HG03039 (cell line): ENCODE measurements at regions not wholly inside any gene's neighbourhood (a gene's known extent, or its start where the extent isn't known, plus 50 kb on each side); places are given as distances from the start of the nearest gene placed in this dataset.
"Not testable (repeated sequence)": the region's sequence is repeated elsewhere in the genome, so short reads cannot be mapped to it uniquely, and the experiment has no call there.

ENCODE experiments used
- ATAC-seq: cut with Tn5 transposase; IDR thresholded peaks from one replicate; pipeline ENCODE4 v1.9.1; 2021; ENCODE audit warnings: mild to moderate bottlenecking, moderate library complexity; ENCODE audit not compliant: unreplicated experiment

DNA sequence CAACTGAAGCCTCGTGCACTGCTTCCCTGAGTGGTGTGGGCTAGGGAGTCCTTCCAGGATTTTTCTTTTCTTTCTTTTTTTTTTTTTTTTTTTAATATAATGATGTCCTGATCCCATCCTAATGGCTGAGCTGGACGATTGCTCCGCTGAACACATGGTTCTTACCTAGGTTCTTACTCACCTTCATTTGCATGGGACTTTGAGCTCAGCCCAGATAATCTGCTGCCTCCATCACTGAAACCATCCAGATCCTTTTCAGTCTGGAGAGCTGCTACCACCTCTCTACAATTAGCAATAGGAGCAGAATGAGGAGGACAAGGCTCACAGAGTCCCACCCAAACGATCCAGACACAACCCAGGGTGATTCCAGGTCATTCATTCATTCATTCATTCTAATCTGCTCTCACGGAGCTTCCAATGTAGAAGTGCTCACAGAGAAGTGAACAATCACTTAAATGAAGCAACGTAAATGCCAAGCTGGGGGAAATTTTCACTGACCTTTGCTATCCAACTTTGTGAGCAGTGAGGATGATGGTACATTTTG, 246.3 kb upstream of the RREB1 start:
- ATAC-seq: no peak

DNA sequence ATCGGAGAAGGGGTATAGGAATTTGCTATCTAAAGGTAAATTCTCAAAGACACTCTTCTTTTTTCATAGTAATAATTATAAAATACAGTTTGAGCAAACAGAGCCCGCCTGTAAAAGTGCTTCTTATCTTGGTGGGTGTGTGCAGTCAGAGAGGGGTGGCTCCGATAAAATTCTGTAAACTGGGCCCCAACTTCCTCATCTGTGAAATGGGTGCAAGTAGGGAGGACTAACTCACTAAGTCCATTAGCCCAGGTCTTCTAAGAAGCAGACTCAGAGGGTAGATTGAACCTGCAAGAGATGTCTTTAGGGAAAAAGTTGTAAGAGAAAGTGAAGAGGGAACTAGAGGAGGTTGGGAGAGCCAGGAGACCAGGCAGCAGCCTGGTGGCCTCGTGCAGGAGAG, 245.8 kb upstream of the RREB1 start:
- ATAC-seq: no peak

DNA sequence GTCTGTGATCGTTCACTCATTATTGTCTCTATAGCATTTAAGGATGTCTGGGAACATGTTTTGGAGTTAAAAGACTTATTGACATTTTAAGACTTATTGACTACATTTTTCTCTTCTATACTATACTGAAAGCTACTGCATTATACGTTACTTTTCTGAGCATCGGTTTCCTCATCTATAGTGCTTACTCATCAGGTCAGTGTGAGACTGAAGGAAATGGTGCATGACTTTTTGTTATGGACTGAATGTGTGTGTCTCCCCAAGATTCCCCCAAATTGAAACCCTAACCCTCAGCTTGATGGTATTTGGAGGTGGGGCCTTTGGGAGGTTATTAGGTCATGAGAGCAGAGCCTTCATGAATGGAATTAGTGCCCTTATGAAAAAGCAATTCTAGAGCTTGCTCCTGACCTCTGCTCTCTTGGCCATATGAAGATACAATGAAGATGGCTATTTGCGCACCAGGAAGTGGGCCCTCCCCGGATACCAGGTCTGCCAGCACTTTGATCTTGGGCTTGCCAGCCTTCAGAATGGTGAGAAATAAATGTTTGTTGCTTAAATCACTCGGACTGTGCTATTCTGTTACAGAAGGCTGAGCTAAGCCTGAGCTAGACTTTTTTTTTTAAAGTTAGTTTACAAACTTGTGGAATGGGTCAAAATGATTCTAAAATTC, 243.7 kb upstream of the RREB1 start:
- no peak for ATAC-seq

DNA sequence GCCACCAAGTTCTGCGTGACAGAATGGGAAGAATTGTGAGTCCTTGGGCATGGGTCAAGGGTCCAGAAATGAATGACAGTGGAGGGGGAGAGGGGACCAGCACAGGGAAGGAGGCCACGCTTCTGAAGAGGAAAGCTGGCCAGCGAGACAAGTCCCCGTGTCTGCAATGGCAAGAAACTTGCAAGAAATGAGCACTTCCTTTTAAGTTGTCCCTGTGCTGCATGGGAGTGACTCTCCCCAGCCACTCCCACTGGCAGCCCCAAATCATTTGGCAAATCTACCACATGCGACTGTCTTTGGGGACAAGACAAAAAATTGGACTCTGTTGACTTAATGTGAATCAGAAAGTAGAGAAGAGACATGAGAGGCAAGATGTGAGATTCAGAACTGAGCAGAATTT, 242.2 kb upstream of the RREB1 start:
- no peak for ATAC-seq

DNA sequence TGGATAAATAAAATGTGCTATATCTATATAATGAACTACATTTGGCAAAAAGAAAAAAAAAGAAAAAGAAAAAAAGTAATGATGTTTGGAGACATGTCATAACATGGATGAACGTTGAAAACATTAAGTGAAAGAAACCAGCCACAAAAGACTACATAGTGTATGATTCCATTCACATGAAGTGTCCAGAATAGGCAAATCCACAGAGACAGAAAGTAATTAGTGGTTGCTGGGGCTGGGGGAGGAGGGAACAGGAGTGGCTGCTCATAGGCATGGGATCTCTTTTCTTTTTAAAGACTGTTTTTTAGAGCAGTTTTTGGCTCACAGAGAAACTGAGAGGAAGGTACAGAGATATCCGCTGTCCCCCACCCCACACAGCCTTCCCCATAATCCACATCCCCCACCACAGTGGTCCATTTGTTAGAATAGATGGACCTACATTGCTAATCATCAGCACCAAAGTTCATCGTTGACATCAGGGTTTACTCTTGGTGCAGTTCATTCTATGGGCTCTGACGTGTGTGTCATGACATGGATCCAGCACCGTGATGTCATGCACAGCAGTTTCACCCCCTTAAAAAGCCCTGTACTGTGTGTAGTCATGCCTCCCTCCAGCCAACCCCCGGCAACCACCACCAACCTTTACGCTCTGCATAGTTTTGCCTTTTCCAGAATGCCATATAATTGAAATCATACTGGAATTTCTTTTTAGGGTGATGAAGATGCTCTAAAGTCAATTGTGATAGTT, 240.9 kb upstream of the RREB1 start:
- no peak for ATAC-seq

DNA sequence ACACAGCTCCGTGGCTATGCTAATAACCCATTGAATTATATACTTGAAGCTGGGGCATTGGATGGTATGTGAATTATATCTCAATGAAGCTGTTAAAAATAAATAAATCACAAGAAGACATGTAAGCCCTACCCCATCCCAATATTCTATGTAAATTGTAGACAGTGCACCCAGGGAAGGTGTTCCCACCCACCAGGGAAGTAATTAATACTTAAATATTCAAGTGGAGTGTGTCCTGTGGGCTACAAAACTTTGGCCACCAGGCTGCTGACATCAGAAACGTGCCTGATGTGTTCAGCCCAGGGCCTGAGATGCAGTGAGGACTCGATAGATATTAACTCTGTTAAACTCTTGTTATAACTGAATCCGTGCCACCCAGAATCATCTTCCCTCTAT, 240.4 kb upstream of the RREB1 start:
- no peak for ATAC-seq

DNA sequence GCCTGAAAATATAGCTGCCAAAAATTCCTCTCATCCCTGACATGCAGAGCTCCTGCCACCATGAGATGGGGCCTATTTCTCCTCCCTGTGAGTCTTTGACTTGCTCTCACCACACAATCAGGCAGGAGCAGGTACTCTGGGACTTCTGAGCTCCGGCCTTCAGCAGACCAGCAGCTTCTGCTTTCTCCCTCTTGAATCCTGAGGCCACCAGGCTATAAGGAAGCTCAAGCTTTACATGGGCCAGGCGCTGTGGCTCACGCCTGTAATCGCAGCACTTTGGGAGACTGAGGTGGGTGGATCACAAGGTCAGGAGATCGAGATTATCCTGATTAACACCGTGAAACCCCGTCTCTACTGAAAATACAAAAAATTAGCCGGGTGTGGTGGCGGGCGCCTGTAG, 238.7 kb upstream of the RREB1 start:
- ATAC-seq: no peak

DNA sequence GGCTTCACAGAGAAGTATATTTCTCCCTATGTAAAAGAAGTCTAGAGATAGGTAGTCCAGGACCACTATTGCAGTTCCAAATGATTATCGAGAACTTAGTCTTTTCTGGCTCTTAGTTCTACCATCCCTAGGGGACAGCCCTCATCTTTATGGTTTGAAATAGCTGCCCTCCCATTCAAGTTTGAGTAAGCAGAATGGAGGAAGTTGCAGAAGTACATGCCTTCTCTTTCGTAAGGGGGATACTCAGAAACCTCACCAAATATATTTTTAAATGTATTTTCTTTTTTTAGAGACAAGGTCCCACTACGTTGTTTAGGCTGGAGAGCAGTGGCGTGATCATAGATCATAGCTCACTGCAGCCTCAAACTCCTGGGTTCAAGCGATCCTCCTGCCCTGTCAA, 236.8 kb upstream of the RREB1 start:
- ATAC-seq: no peak

DNA sequence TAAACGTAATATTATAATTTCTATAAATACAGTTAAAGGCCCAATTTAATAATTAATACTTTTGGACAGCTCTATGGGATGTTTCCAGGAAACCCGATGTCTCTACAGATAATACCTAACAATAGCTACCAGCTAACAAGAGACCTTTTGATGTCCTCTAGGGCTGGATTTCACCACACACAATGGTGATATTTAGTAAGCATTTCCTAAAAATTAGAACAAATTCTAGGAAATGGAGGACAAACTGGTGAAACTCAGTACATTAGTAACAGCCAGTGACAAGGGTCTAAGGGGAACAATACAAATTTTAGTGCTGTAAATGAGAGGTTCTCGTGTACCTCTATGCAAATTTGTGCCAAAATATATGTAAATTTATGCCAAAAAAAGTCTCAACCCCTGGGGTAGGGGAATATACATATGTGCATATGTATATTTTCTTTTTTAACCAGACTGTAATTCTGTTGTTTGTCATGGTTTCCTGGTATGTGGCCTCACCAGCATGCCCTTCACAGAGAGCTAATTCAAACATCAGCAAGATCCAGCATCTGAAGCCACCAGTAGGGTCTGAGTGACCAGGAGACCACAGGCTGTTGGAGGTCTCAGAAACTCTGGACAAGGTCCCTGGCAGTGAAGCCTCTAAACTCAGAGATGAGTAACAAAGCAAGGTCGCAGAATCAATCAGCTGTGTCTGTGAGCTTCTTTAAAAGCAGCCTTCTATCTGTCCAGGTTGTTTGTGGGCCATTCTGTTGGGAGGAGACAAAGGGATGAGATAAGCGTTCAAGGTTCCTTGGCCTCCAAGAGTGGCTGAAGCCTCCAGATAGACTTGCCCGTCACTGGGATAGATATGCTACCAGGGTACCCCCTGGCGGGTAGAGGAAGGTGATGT, 235.1 kb upstream of the RREB1 start:
- no peak for ATAC-seq

DNA sequence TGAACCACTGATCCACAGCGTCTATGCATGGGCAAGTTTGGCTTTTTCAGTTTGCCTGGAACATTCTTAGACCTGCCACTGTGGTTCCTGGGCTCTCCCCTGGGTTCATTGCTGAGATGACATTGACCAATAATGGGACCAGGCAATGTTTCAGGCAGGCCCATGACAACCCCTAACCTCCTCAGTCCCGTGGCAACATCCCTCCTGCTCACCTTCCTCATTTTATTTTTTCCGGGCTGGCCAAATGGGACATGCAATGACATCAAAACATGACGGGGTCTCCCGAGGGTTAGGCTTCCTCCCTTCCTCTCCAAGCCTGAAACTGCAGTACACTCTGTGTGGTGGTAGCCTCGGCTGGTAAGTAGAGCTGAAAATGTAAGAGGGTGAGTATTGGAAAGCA, 234.0 kb upstream of the RREB1 start:
- no peak for ATAC-seq

DNA sequence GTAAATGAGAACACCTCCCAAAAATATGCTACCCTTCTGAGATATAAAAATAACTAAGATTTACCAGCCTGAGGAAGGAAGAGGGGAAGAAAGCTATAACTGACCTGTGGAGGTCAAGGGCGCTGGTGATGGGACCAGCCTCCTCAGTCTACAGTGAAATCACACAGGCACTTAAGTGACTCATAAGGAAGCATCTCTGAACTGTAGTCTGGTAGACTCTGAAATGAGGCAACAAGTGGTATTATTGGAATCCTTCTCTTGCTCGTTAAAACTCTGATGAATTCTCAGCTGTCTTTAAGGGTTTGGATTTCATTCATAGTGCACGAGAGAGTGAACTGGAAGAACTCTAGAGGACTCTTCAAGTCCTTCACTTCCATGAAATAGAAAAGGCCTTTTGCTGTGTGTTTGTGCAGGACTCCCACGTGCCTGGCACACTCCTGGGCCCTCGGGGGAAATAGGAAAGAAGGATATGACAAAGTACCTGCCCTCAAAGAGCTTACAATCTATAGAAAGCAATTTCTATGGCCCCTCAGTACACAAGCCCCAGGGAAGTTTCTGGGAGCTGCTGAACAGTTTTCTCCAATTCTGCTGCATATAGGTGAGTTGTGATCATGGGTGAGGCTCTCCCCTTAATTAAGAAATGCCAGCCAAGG, 231.8 kb upstream of the RREB1 start:
- no peak for ATAC-seq

DNA sequence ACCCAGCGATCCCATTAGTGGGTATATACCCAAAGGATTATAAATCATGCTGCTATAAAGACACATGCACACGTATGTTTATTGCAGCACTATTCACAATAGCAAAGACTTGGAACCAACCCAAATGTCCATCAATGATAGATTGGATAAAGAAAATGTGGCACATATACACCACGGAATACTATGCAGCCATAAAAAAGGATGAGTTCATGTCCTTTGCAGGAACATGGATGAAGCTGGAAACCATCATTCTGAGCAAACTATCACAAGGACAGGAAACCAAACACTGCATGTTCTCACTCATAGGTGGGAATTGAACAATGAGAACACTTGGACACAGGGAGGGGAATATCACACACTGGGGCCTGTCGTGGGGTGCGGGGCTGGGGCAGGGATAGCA, 230.0 kb upstream of the RREB1 start:
- not testable (repeated sequence) for ATAC-seq

DNA sequence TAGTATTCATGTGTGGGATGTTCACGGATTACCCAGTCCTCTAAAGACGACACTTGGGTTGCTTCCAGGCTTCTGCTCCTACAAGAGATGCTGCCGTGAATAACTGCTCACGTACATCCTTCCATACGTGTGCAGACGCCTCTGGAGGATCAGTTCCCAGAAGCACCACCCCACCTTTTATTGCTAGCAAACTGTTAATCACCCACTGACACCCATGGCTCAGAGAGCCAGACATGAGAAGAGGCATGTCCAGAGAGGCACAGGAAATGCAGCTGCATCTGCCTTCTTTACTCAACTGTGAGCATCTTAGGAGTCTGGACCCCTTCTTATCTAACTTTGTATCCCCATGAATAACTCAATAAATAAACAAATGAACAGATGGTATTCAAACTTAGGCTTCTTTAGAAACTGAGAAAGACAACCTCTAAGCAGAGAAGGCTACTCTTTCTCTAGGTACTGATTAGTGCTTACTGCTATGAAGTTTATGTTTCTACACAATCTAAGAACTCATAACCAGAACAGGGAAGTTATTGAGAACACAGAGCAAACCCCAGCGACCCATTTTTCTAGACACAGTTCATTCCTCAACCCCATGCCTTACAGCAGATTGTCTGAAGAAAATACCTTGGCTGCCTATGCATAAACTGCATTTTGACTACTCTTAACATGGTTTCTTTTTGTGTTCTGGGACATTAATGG, 228.7 kb upstream of the RREB1 start:
- ATAC-seq: no peak

DNA sequence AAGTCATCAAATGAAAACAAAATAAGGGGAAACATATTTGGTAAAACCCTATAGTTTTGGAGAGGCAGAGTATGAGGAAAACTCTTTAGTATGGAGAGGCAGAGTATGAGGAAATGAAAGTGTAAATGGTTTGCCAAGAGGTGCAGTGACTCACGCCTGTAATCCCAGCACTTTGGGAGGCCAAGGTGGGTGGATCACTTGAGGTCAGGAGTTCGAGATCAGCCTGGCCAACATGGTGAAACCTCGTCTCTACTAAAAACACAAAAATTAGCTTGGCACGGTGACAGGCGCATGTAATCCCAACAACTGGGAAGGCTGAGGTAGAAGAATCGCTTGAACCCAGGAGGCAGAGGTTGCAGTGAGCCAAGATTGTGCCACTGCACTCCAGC, 228.2 kb upstream of the RREB1 start:
- ATAC-seq: not testable (repeated sequence)

DNA sequence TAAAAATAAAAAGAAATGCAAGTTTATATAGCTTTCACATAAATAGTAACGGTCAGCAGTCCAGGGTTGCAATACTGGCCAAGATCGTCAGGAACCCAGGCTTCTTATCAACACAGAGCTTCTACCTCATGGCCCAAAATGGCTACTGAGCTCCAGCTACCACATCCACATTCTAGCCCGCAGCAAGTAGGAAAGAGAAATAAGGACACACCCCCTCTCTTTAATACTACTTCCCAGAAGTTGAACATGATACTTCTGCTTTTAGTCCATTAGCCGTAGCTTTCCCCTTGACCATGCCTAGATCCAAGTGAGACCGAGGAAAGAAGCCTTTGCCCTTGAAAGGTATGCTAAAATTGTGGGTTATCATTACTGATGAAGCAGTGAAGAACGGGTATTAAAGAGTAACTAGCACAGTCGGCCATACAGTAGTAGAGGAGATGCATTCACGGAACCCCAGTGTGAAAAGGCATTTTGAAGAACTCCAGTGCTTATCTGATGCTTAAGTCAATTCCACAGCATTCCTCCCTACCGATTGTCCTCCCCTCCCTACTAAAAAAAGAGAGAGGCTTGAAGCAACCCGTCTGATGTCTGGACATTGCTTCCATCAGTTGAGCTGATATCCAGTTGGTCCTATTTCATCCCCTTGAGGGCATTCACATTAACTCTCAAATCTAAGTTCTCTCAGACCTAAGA, 226.9 kb upstream of the RREB1 start:
- no peak for ATAC-seq

DNA sequence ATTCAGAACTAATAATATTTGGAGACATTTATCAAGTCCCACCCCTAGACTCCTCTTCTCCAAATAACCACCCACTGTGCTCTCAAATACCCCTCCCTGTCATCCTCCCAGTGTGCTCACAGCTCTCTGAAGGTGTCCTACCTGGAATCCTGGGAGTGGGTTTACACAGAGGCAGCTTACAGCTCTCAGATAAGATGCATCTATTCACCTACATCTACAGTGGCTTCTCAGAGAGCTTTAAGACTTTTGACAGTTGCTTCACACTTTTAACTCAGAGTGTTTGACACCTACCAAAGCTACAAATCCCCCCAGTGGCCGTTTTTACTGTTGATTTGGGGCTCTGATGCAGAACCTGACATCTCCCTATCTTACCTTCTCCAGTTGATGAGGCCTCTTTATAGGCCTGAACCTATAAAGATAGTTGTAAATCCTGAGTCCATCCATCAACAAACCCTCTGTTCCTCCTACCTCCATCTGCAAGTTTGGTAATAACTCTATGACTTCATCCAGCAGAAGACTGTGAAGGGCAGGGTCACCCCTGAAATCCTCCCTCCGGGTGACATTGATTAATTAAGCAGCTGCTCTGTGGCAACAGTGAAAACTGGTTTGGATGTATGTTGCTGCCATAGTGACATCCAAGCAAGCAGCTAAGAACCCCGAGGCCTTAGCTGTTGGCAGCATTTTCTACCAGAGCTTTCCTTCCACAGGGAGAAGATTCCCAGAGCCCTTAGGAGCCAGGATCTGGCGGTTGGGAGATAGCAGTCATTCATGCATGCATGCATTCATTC, 226.1 kb upstream of the RREB1 start:
- no peak for ATAC-seq

DNA sequence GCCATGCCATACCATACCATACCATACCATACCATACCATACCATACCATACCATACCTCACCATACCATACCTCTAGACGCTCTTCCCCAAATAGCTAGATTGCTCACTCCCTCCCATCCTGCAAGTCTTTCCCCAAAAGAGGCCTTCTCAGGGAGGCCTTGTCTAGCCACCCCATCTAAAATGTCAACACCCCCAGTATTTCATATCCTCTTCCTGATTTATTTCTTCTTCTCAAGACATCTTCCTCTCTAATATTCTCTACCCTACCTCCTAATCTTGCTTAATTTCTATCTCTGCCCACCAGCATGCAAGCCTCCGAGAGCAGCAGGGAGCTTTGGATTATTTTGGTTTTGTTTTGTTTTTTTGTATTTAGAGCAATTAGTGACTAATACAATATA, 225.2 kb upstream of the RREB1 start:
- no peak for ATAC-seq

DNA sequence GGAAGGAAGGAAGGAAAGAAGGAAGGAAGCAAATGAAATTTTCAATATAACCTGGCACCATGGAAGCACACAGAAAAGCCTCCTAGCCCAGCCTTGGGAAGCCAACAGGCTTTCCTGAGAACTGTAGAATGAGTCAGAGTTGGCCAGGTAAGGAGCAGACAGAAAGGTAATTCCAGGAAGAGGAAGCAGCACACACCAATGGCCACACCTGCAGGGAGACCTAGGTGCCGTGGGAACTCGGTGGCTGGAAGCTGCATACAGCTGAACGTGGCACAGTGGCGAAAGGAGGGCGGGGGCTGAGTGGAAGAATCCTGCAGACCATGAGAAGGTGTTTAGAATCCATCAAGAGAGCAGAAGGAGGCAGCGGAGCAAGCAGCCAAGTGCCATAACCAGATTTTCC, 224.8 kb upstream of the RREB1 start:
- ATAC-seq: no peak

DNA sequence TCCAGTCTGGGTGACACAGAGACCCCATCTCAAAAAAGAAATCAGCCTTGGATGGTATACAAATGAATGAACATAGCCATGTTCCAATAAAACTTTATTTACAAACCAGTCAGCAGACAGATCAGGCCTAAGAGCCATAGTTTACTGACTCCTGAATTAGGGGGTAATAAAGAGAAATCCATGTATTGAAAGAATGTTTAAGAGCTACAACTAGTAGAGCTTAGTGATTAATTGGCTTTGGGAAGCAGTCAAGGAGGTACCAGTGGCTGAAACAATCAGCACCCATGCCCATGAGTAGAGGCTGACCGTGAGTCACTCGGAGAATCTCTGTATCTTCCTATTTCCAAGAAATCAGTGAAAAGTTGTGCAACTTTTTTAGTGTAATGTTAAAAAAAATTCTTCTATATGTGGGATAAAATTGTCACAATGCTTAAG, 223.6 kb upstream of the RREB1 start:
- ATAC-seq: no peak
